WTC11 (cell line): ENCODE measurements at regions not wholly inside any gene's neighbourhood (a gene's known extent, or its start where the extent isn't known, plus 50 kb on each side); places are given as distances from the start of the nearest gene placed in this dataset.

Experiments used
- ELF4 ChIP-seq: sonication (generic); formaldehyde crosslinking; IDR thresholded peaks from 2 replicates; pipeline ENCODE4 v1.8.1; 2022; ENCODE audit warnings: low read depth, mild to moderate bottlenecking, moderate library complexity, missing genetic modification reagents
- TF ChIP-seq, protein P1 (sequence below): fragments of 200-600 bp; IDR thresholded peaks from 2 replicates; pipeline ENCODE4 v1.8.0; 2022; ENCODE audit warnings: antibody characterized with exemption
- TF ChIP-seq, protein P2 (sequence below): sonication (generic); formaldehyde crosslinking; IDR thresholded peaks from 2 replicates; pipeline ENCODE4 v1.8.1; 2022; ENCODE audit warnings: low read depth, mild to moderate bottlenecking, moderate library complexity, missing genetic modification reagents, borderline replicate concordance

DNA sequence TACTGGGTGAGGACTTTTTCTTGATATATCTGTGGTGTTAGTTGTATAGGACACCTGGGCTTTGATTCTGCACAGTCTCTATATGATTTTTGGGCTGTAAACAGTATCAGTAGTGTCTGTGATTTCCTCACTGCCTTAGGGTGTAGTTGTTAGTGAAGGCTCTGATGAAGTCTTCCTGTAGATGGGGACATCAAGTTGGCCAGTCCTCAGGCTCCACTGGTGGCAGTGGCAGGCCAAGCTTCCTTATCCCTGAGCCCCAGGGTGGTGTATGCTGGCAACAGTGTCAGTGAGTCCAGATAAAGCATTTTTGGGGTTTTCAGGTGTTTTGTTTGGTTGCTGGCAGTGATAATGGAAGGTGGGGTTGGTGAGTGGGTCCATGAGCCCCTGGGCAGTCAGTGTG is 961.4 kb downstream of the DSC3 start:
- TF ChIP-seq, protein P1, sequence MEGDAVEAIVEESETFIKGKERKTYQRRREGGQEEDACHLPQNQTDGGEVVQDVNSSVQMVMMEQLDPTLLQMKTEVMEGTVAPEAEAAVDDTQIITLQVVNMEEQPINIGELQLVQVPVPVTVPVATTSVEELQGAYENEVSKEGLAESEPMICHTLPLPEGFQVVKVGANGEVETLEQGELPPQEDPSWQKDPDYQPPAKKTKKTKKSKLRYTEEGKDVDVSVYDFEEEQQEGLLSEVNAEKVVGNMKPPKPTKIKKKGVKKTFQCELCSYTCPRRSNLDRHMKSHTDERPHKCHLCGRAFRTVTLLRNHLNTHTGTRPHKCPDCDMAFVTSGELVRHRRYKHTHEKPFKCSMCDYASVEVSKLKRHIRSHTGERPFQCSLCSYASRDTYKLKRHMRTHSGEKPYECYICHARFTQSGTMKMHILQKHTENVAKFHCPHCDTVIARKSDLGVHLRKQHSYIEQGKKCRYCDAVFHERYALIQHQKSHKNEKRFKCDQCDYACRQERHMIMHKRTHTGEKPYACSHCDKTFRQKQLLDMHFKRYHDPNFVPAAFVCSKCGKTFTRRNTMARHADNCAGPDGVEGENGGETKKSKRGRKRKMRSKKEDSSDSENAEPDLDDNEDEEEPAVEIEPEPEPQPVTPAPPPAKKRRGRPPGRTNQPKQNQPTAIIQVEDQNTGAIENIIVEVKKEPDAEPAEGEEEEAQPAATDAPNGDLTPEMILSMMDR, result no peak
- no peak for TF ChIP-seq ELF4 (CRISPR knock-in tag)
- TF ChIP-seq, protein P2, sequence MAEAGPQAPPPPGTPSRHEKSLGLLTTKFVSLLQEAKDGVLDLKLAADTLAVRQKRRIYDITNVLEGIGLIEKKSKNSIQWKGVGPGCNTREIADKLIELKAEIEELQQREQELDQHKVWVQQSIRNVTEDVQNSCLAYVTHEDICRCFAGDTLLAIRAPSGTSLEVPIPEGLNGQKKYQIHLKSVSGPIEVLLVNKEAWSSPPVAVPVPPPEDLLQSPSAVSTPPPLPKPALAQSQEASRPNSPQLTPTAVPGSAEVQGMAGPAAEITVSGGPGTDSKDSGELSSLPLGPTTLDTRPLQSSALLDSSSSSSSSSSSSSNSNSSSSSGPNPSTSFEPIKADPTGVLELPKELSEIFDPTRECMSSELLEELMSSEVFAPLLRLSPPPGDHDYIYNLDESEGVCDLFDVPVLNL (CRISPR knock-in tag), result no peak
